H1 (cell line): ENCODE measurements at regions not wholly inside any gene's neighbourhood (a gene's known extent, or its start where the extent isn't known, plus 50 kb on each side); places are given as distances from the start of the nearest gene placed in this dataset.

ENCODE experiments used
- CTCF ChIA-PET: fragments of 300-600 bp; sonication (Branson Sonifier 250); formaldehyde crosslinking; loops from one replicate; lab custom pipeline; 2021; ENCODE audit not compliant: partially characterized antibody; lab: Charles Lee
- POLR2A ChIA-PET: fragments of 300-600 bp; sonication (Branson Sonifier 250); formaldehyde crosslinking; loops from one replicate; lab custom pipeline; 2021; ENCODE audit warnings: inconsistent platforms; ENCODE audit not compliant: partially characterized antibody; lab: Charles Lee
- DNase-seq, 2 experiments: peaks; one replicate each; pipeline versions ENCODE4 v3.0.0 to v3.0.0-alpha.2; 2010 to 2022; ENCODE audit warnings: low spot score in 2 of 2, low read depth in 1 of 2, mixed read lengths in 1 of 2
- FAIRE-seq: peaks from 2 replicates; lab custom pipeline; 2011; peaks lifted over from hg19 to GRCh38; lab: Jason Lieb, UNC
- H2AFZ ChIP-seq: 2 replicates; pipeline ENCODE4 v1.8.1; 2012; ENCODE audit warnings: low read length, inconsistent platforms
- H2AK5ac ChIP-seq: 2 replicates; pipeline ENCODE4 v1.6.1; 2013; ENCODE audit warnings: low read depth, low read length
- H2BK120ac ChIP-seq: replicated peaks from 2 replicates; pipeline ENCODE3; 2013; ENCODE audit warnings: low read depth, low read length, inconsistent platforms
- H2BK12ac ChIP-seq: 2 replicates; pipeline ENCODE4 v1.6.1; 2013; ENCODE audit warnings: low read depth, low read length
- H2BK15ac ChIP-seq: 2 replicates; pipeline ENCODE4 v1.6.1; 2013; ENCODE audit warnings: low read length
- H2BK20ac ChIP-seq: 2 replicates; pipeline ENCODE4 v1.6.1; 2013; ENCODE audit warnings: low read length
- H2BK5ac ChIP-seq: 2 replicates; pipeline ENCODE4 v1.6.1; 2013; ENCODE audit warnings: low read depth, low read length
- H3K14ac ChIP-seq: 2 replicates; pipeline ENCODE4 v1.6.1; 2013; ENCODE audit warnings: inconsistent platforms; ENCODE audit not compliant: insufficient read length
- H3K18ac ChIP-seq: 2 replicates; pipeline ENCODE4 v1.6.1; 2013; ENCODE audit warnings: low read length; ENCODE audit errors: extremely low read depth
- H3K23ac ChIP-seq: 2 replicates; pipeline ENCODE4 v1.6.1; 2013; ENCODE audit warnings: inconsistent platforms; ENCODE audit not compliant: insufficient read length
- H3K23me2 ChIP-seq: 2 replicates; pipeline ENCODE4 v1.6.1; 2013; ENCODE audit warnings: low read depth, low read length
- H3K27ac ChIP-seq: 2 replicates; pipeline ENCODE4 v1.6.1; 2011; ENCODE audit warnings: low read depth, low read length, inconsistent platforms
- H3K27me3 ChIP-seq, 4 experiments: replicated peaks in 1 of 4; 1 replicate in 1 of 4; 2 replicates in 3 of 4; pipeline versions ENCODE4 v1.6.1 to v1.8.1; 2011 to 2013; ENCODE audit warnings: low read length in 3 of 4, mild to moderate bottlenecking in 3 of 4, inconsistent platforms in 2 of 4, mixed read lengths in 2 of 4, moderate library complexity in 1 of 4; ENCODE audit not compliant: control insufficient read depth in 3 of 4, insufficient read depth in 3 of 4; ENCODE audit errors: extremely low read depth in 1 of 4
- H3K36me3 ChIP-seq, 4 experiments: 2 replicates each; pipeline versions ENCODE4 v1.6.1 to v1.8.1; 2011 to 2013; ENCODE audit warnings: mild to moderate bottlenecking in 4 of 4, low read length in 3 of 4, moderate library complexity in 2 of 4, control low read depth in 1 of 4, inconsistent platforms in 1 of 4; ENCODE audit not compliant: insufficient read depth in 4 of 4, control insufficient read depth in 2 of 4
- H3K4ac ChIP-seq: replicated peaks from 2 replicates; pipeline ENCODE3; 2013; ENCODE audit warnings: low read length, low read depth, mixed read lengths, inconsistent platforms; ENCODE audit not compliant: insufficient read length
- H3K4me1 ChIP-seq, 4 experiments: replicated peaks in 1 of 4; 1 replicate in 1 of 4; 2 replicates in 3 of 4; pipeline versions ENCODE4 v1.6.1 to v1.8.1; 2011 to 2013; ENCODE audit warnings: low read length in 3 of 4, inconsistent platforms in 2 of 4, mixed read lengths in 1 of 4; ENCODE audit not compliant: insufficient read depth in 4 of 4, control insufficient read depth in 3 of 4
- H3K4me2 ChIP-seq, 2 experiments: 2 replicates each; pipeline versions ENCODE4 v1.6.1 to v1.8.1; 2011 to 2013; ENCODE audit warnings: low read depth in 2 of 2, low read length in 2 of 2, control low read depth in 1 of 2, inconsistent platforms in 1 of 2, mild to moderate bottlenecking in 1 of 2; ENCODE audit not compliant: insufficient read depth in 1 of 2
- H3K4me3 ChIP-seq, 4 experiments: fragments of 200-600, 300-600 bp in 1 of 4; sonication (generic), shearing (Covaris generic), sonication (Bioruptor Twin) in 1 of 4; 2 replicates each; pipeline versions ENCODE4 v1.5.1 to v1.8.1; 2011 to 2016; ENCODE audit warnings: low read length in 4 of 4, low read depth in 3 of 4, control low read depth in 2 of 4, inconsistent platforms in 2 of 4, mild to moderate bottlenecking in 2 of 4, mixed read lengths in 1 of 4, moderate library complexity in 1 of 4; ENCODE audit not compliant: insufficient read depth in 2 of 4; ENCODE audit errors: extremely low read depth in 1 of 4
- H3K56ac ChIP-seq: replicated peaks from 2 replicates; pipeline ENCODE3; 2013; ENCODE audit warnings: low read depth, mild to moderate bottlenecking, mixed read lengths, low read length, inconsistent platforms; ENCODE audit not compliant: insufficient read length
- H3K79me1 ChIP-seq: 2 replicates; pipeline ENCODE4 v1.6.1; 2013; ENCODE audit warnings: low read depth, low read length, control low read depth
- H3K79me2 ChIP-seq, 2 experiments: 2 replicates each; pipeline versions ENCODE4 v1.6.1 to v1.8.1; 2012 to 2013; ENCODE audit warnings: low read length in 2 of 2, mild to moderate bottlenecking in 2 of 2, inconsistent platforms in 1 of 2; ENCODE audit not compliant: insufficient read depth in 2 of 2, control insufficient read depth in 1 of 2
- H3K9ac ChIP-seq, 4 experiments: replicated peaks in 1 of 4; 1 replicate in 1 of 4; 2 replicates in 3 of 4; pipeline versions ENCODE4 v1.6.1 to v1.8.1; 2011 to 2013; ENCODE audit warnings: low read depth in 3 of 4, low read length in 3 of 4, control low read depth in 2 of 4, mild to moderate bottlenecking in 2 of 4, moderate library complexity in 2 of 4, inconsistent platforms in 1 of 4; ENCODE audit errors: extremely low read depth in 1 of 4
- H3K9me3 ChIP-seq, 2 experiments: 2 replicates each; pipeline versions ENCODE4 v1.6.1 to v1.8.1; 2012 to 2013; ENCODE audit warnings: mild to moderate bottlenecking in 2 of 2, moderate library complexity in 2 of 2, control low read depth in 1 of 2, inconsistent platforms in 1 of 2, low read depth in 1 of 2, low read length in 1 of 2, mixed read lengths in 1 of 2; ENCODE audit not compliant: insufficient read depth in 2 of 2
- H4K20me1 ChIP-seq, 2 experiments: replicated peaks in 1 of 2; 2 replicates each; pipeline versions ENCODE3 to v1.8.1; 2011 to 2013; ENCODE audit warnings: inconsistent platforms in 2 of 2, low read length in 2 of 2, mild to moderate bottlenecking in 1 of 2; ENCODE audit not compliant: insufficient read depth in 2 of 2, control insufficient read depth in 1 of 2
- H4K5ac ChIP-seq: 2 replicates; pipeline ENCODE4 v1.6.1; 2013; ENCODE audit warnings: low read length, low read depth, mixed read lengths, inconsistent platforms; ENCODE audit not compliant: insufficient read length
- H4K8ac ChIP-seq: 2 replicates; pipeline ENCODE4 v1.8.0; 2013; ENCODE audit warnings: mild to moderate bottlenecking, moderate library complexity, low read length, inconsistent platforms; ENCODE audit not compliant: insufficient read depth; ENCODE audit errors: extremely low read depth
- H4K91ac ChIP-seq: replicated peaks from 2 replicates; pipeline ENCODE3; 2013; ENCODE audit warnings: low read length, mixed read lengths, inconsistent platforms; ENCODE audit not compliant: insufficient read length
- CEBPB ChIP-seq: IDR thresholded peaks from 2 replicates; pipeline ENCODE4 v1.6.1; 2012; ENCODE audit warnings: low read depth, low read length
- CHD2 ChIP-seq: IDR thresholded peaks from 2 replicates; pipeline ENCODE4 v1.6.1; 2012; ENCODE audit warnings: low read length, improper control_type of control experiment
- HDAC6 ChIP-seq: IDR thresholded peaks from one replicate; pipeline ENCODE4 v1.7.1; 2012; ENCODE audit warnings: low read depth, mild to moderate bottlenecking, inconsistent platforms, low read length, moderate library complexity
- JUND ChIP-seq: IDR thresholded peaks from 2 replicates; pipeline ENCODE4 v1.6.1; 2011; ENCODE audit warnings: mild to moderate bottlenecking, improper control_type of control experiment, low read length
- KDM1A ChIP-seq: fragments of 200-600, 300-600 bp; sonication (generic); IDR thresholded peaks from 2 replicates; pipeline ENCODE4 v1.7.1; 2016; ENCODE audit warnings: mild to moderate bottlenecking, low read length, borderline replicate concordance
- KDM4A ChIP-seq: IDR thresholded peaks from one replicate; pipeline ENCODE4 v1.7.1; 2012; ENCODE audit warnings: low read depth, mild to moderate bottlenecking, moderate library complexity, low read length, inconsistent platforms; ENCODE audit not compliant: severe bottlenecking
- KDM5A ChIP-seq: fragments of 200-600 bp; IDR thresholded peaks from 2 replicates; pipeline ENCODE4 v1.7.1; 2012; ENCODE audit warnings: mild to moderate bottlenecking, low read length, inconsistent platforms, mixed read lengths
- POLR2AphosphoS5 ChIP-seq: IDR thresholded peaks from 2 replicates; pipeline ENCODE4 v1.6.1; 2011; ENCODE audit warnings: low read depth, low read length
- RAD21 ChIP-seq, 2 experiments: IDR thresholded peaks in 1 of 2; conservative IDR thresholded peaks in 1 of 2; 2 replicates each; pipeline ENCODE4 v1.6.1; 2011; ENCODE audit warnings: low read depth in 2 of 2, low read length in 2 of 2, improper control_type of control experiment in 1 of 2, inconsistent platforms in 1 of 2, mild to moderate bottlenecking in 1 of 2, moderate library complexity in 1 of 2
- RBBP5 ChIP-seq: IDR thresholded peaks from 2 replicates; pipeline ENCODE4 v1.7.1; 2012; ENCODE audit warnings: low read depth, mild to moderate bottlenecking, inconsistent platforms, low read length, moderate library complexity, borderline replicate concordance
- SRF ChIP-seq: IDR thresholded peaks from 2 replicates; pipeline ENCODE4 v1.6.1; 2011; ENCODE audit warnings: mild to moderate bottlenecking, low read depth, low read length, moderate library complexity
- TAF1 ChIP-seq: IDR thresholded peaks from 2 replicates; pipeline ENCODE4 v1.6.1; 2011; ENCODE audit warnings: mild to moderate bottlenecking, low read depth, low read length
- TAF7 ChIP-seq: optimal IDR thresholded peaks from 2 replicates; pipeline ENCODE3; 2011; ENCODE audit warnings: low read depth, mild to moderate bottlenecking, inconsistent platforms, low read length, moderate library complexity, borderline replicate concordance
- TF ChIP-seq, protein P1 (sequence below): IDR thresholded peaks from 2 replicates; pipeline ENCODE4 v1.6.1; 2012; ENCODE audit warnings: inconsistent platforms
- TF ChIP-seq, protein P2 (sequence below): IDR thresholded peaks from 2 replicates; pipeline ENCODE4 v1.6.1; 2011; ENCODE audit warnings: low read depth, mild to moderate bottlenecking, low read length; ENCODE audit not compliant: insufficient read depth

GRCh38 chr3:106719077-106719476 is 658.2 kb upstream of the CCDC54 start:
- no peaks in the 10 kb centered on the region for H3K79me2 ChIP-seq
- no peak overlapping the region for H3K4ac ChIP-seq
- H4K5ac ChIP-seq: no peak overlapping the region
- H3K18ac ChIP-seq: no peak overlapping the region
- POLR2A ChIA-PET: no interaction called here
- H4K20me1 ChIP-seq: no peaks in the 10 kb centered on the region
- no peak overlapping the region for H2AFZ ChIP-seq
- FAIRE-seq: no peak
- H2BK12ac ChIP-seq: no peak overlapping the region
- H3K4me1 ChIP-seq: peaks cover 0 to 4% (median 0%) of the 10 kb centered on the region in 4 experiments; a peak in 1 of 7 replicates
- no peak overlapping the region for H2BK120ac ChIP-seq
- no peaks in the 10 kb centered on the region for H3K27me3 ChIP-seq
- no peaks in the 10 kb centered on the region for H3K9me3 ChIP-seq
- H3K14ac ChIP-seq: no peak overlapping the region
- no peak overlapping the region for H2BK15ac ChIP-seq
- H3K56ac ChIP-seq: no peak overlapping the region
- H4K91ac ChIP-seq: no peak overlapping the region
- no peak overlapping the region for H2BK20ac ChIP-seq
- DNase-seq: no peak
- H3K4me2 ChIP-seq: no peak overlapping the region
- H3K36me3 ChIP-seq: peaks cover 0 to 3% (median 0%) of the 10 kb centered on the region in 4 experiments; a peak in 1 of 8 replicates
- H2BK5ac ChIP-seq: no peak overlapping the region
- no peak overlapping the region for H4K8ac ChIP-seq
- H3K4me3 ChIP-seq: no peak overlapping the region
- TF ChIP-seq RAD21 (IDR thresholded peaks at IDR 0.05 in 1 of 2, conservative IDR thresholded peaks at IDR 0.05 in 1 of 2; ENCODE audit: low read depth in 2 of 2, low read length in 2 of 2): no peak
- no peak for TF ChIP-seq KDM4A
- no peak for TF ChIP-seq TAF7
- TF ChIP-seq, protein P1, sequence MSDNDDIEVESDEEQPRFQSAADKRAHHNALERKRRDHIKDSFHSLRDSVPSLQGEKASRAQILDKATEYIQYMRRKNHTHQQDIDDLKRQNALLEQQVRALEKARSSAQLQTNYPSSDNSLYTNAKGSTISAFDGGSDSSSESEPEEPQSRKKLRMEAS: no peak
- TF ChIP-seq KDM1A: no peak
- TF ChIP-seq CHD2: no peak
- no peak for TF ChIP-seq JUND
- TF ChIP-seq, protein P2, sequence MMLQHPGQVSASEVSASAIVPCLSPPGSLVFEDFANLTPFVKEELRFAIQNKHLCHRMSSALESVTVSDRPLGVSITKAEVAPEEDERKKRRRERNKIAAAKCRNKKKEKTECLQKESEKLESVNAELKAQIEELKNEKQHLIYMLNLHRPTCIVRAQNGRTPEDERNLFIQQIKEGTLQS: no peak
- TF ChIP-seq POLR2AphosphoS5: no peak
- no peak for TF ChIP-seq TAF1
- no peak for TF ChIP-seq CEBPB
- TF ChIP-seq SRF: no peak
- no peak for TF ChIP-seq HDAC6
- no peak for TF ChIP-seq RBBP5
- TF ChIP-seq KDM5A: no peak
- TF ChIP-seq, all 59 proteins: peak for 0
- Histone ChIP-seq H3K23ac (no peak overlapping the region), H2AK5ac (no peak overlapping the region), H3K27ac (no peak overlapping the region), H3K23me2 (no peaks in the 10 kb centered on the region), H3K9ac (no peak overlapping the region), H3K79me1 (no peaks in the 10 kb centered on the region)
- CTCF ChIA-PET: no interaction called here
